Loucy (cell line): ENCODE measurements at regions not wholly inside any gene's neighbourhood (a gene's known extent, or its start where the extent isn't known, plus 50 kb on each side); places are given as distances from the start of the nearest gene placed in this dataset.

Source experiments
- H2AFZ ChIP-seq: fragments of 200-600 bp; sonication (generic); 2 replicates; pipeline ENCODE4 v1.6.0; 2016; ENCODE audit warnings: antibody characterized with exemption, mild to moderate bottlenecking, low read length, moderate library complexity
- H3F3A ChIP-seq: fragments of 200-600 bp; 2 replicates; pipeline ENCODE4 v1.6.0; 2016; ENCODE audit warnings: antibody characterized with exemption, low read depth, mild to moderate bottlenecking
- H3K27me3 ChIP-seq: fragments of 200-600 bp; sonication (generic); 2 replicates; pipeline ENCODE4 v1.6.1; 2014; ENCODE audit warnings: low read length, mild to moderate bottlenecking; ENCODE audit not compliant: insufficient read depth, poor library complexity, severe bottlenecking
- H3K36me3 ChIP-seq: fragments of 200-600 bp; sonication (generic); 2 replicates; pipeline ENCODE4 v1.6.1; 2016; ENCODE audit warnings: low read length; ENCODE audit not compliant: insufficient read depth
- H3K4me1 ChIP-seq: fragments of 200-600 bp; sonication (generic); 2 replicates; pipeline ENCODE4 v1.5.1; 2014; ENCODE audit warnings: low read length, mild to moderate bottlenecking; ENCODE audit not compliant: insufficient read depth, poor library complexity, severe bottlenecking
- H3K4me2 ChIP-seq: fragments of 200-600 bp; sonication (generic); 2 replicates; pipeline ENCODE4 v1.6.0; 2014; ENCODE audit warnings: antibody characterized with exemption, low read length, low read depth, mild to moderate bottlenecking; ENCODE audit not compliant: poor library complexity, severe bottlenecking
- H3K4me3 ChIP-seq: fragments of 200-600 bp; sonication (generic); 2 replicates; pipeline ENCODE4 v1.5.1; 2014; ENCODE audit warnings: low read length, mild to moderate bottlenecking, mixed read lengths; ENCODE audit not compliant: poor library complexity, severe bottlenecking
- H3K79me2 ChIP-seq: fragments of 200-600 bp; sonication (generic); 2 replicates; pipeline ENCODE4 v1.6.1; 2014; ENCODE audit warnings: low read length; ENCODE audit not compliant: insufficient read depth
- H3K9ac ChIP-seq: fragments of 200-600 bp; sonication (generic); 2 replicates; pipeline ENCODE4 v1.6.0; 2014; ENCODE audit warnings: mild to moderate bottlenecking, low read depth, low read length, moderate library complexity; ENCODE audit not compliant: poor library complexity, severe bottlenecking
- H3K9me2 ChIP-seq: fragments of 200-600 bp; sonication (generic); replicated peaks from 2 replicates; pipeline ENCODE4 v1.6.1; 2016; ENCODE audit warnings: low read depth, low read length, mixed read lengths
- H3K9me3 ChIP-seq: fragments of 200-600 bp; sonication (generic); 2 replicates; pipeline ENCODE4 v1.6.1; 2014; ENCODE audit warnings: mild to moderate bottlenecking, antibody characterized with exemption, low read length, low read depth; ENCODE audit not compliant: insufficient read depth
- H4K20me1 ChIP-seq: fragments of 200-600 bp; sonication (generic); 2 replicates; pipeline ENCODE4 v1.6.0; 2014; ENCODE audit warnings: antibody characterized with exemption, low read length, mild to moderate bottlenecking; ENCODE audit not compliant: insufficient read depth, poor library complexity, severe bottlenecking
- EZH2phosphoT487 ChIP-seq: fragments of 200-600 bp; IDR thresholded peaks from 2 replicates; pipeline ENCODE4 v1.6.1; 2018; ENCODE audit warnings: antibody characterized with exemption, mild to moderate bottlenecking, moderate library complexity, borderline replicate concordance
- TF ChIP-seq, protein P1 (sequence below): fragments of 200-600 bp; sonication (generic); conservative IDR thresholded peaks from 2 replicates; pipeline ENCODE4 v1.5.1; 2014; ENCODE audit warnings: mild to moderate bottlenecking, antibody characterized with exemption, low read length

DNA sequence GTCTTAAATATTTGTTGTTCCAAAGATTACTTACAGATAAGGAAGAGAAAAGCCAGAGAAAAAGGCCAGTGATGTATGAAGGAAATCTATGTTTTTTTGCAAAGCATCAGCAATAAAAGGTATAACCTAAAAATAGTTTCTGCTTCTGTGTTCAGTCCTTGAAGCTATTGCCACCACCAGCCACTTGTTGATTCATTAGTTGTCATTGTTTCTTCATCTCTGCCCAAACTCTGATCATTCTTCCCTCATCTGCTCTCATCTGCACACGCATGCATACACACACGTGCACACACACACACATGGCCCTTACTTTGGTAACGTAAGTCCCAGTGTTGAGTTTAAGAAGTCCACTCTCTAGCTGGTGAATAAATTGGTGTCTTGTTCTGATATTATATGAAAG is 540.7 kb downstream of the GATA3 start:
- Histone ChIP-seq H3K4me3 (no peak overlapping the region), H3K27me3 (no peaks in the 10 kb centered on the region), H3K36me3 (no peaks in the 10 kb centered on the region), H3K9ac (no peak overlapping the region), H3F3A (no peaks in the 10 kb centered on the region), H3K4me1 (no peaks in the 10 kb centered on the region), H4K20me1 (no peaks in the 10 kb centered on the region), H3K79me2 (no peaks in the 10 kb centered on the region), H3K4me2 (no peak overlapping the region), H3K9me3 (no peaks in the 10 kb centered on the region), H2AFZ (no peak overlapping the region), H3K9me2 (no peaks in the 10 kb centered on the region)
- TF ChIP-seq, protein P1, sequence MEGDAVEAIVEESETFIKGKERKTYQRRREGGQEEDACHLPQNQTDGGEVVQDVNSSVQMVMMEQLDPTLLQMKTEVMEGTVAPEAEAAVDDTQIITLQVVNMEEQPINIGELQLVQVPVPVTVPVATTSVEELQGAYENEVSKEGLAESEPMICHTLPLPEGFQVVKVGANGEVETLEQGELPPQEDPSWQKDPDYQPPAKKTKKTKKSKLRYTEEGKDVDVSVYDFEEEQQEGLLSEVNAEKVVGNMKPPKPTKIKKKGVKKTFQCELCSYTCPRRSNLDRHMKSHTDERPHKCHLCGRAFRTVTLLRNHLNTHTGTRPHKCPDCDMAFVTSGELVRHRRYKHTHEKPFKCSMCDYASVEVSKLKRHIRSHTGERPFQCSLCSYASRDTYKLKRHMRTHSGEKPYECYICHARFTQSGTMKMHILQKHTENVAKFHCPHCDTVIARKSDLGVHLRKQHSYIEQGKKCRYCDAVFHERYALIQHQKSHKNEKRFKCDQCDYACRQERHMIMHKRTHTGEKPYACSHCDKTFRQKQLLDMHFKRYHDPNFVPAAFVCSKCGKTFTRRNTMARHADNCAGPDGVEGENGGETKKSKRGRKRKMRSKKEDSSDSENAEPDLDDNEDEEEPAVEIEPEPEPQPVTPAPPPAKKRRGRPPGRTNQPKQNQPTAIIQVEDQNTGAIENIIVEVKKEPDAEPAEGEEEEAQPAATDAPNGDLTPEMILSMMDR = no peak

DNA sequence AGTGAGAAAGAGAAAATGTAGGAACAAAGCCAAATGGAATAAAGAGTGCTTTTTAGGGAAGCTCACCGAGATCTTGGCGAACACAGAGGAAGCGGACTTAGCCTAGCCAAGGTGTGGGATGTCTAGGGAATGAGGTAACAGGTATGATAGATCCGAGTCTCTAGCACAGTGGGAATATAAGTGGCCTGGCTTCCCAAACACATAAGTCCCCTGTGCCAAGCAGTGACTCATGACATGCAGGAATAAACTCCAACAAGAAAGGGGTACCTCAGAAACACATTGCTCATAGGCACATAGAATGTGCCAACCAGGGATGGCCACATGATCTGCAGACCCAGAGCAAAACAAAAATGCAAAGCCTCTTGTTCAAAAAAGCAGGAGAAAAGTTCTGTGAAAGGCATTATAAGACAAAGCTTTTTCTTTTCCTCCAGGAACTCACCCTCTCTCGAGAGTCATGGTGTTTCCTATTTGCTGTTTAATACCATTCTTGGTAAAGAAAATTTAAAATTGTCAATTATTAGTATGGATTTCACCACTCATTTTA is 542.5 kb downstream of the GATA3 start:
- no peak for TF ChIP-seq EZH2phosphoT487
- TF ChIP-seq, protein P1 = no peak

DNA sequence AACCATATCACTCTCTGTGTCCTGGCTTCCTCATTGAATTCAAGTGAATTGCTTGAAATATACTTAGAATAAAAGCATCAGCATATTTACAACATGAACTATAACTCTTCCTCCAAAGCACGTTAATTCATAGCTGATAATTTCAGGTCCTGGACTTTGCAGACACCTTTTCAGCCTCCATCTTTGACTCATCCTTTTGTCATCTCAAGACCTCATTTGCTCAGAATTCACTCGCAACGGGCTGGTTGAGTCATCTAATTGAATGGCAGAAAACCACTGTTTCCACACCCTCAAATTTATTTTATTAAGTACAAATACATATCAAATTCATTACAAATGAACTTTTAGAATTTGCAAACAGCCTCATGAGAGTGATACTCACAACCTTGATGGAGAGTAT is 545.7 kb downstream of the GATA3 start:
- no peaks in the 10 kb centered on the region for H3F3A ChIP-seq

More for the DNA sequence above, 542.5 kb downstream of the GATA3 start:
- Histone ChIP-seq H3K9me3 (no peaks in the 10 kb centered on the region), H3K79me2 (no peaks in the 10 kb centered on the region), H3K4me2 (no peak overlapping the region), H3K27me3 (no peaks in the 10 kb centered on the region), H3K9me2 (no peaks in the 10 kb centered on the region), H3F3A (no peaks in the 10 kb centered on the region), H3K9ac (no peak overlapping the region), H4K20me1 (no peaks in the 10 kb centered on the region), H3K36me3 (no peaks in the 10 kb centered on the region), H2AFZ (no peak overlapping the region), H3K4me1 (no peaks in the 10 kb centered on the region), H3K4me3 (no peak overlapping the region)

More for the DNA sequence above, 545.7 kb downstream of the GATA3 start:
- H3K79me2 ChIP-seq = no peaks in the 10 kb centered on the region
- H3K27me3 ChIP-seq = no peaks in the 10 kb centered on the region
- H2AFZ ChIP-seq = no peak overlapping the region
- H3K9me2 ChIP-seq = no peaks in the 10 kb centered on the region
- no peak overlapping the region for H3K9ac ChIP-seq
- no peak overlapping the region for H3K4me3 ChIP-seq
- no peaks in the 10 kb centered on the region for H4K20me1 ChIP-seq
- no peak overlapping the region for H3K4me2 ChIP-seq
- no peaks in the 10 kb centered on the region for H3K9me3 ChIP-seq
- no peaks in the 10 kb centered on the region for H3K36me3 ChIP-seq
- TF ChIP-seq EZH2phosphoT487 = no peak
- TF ChIP-seq, protein P1 = no peak
- no peaks in the 10 kb centered on the region for H3K4me1 ChIP-seq
